ENCODE measurements at regions not wholly inside any gene's neighbourhood (a gene's known extent, or its start where the extent isn't known, plus 50 kb on each side); places are given as distances from the start of the nearest gene placed in this dataset.

DNA sequence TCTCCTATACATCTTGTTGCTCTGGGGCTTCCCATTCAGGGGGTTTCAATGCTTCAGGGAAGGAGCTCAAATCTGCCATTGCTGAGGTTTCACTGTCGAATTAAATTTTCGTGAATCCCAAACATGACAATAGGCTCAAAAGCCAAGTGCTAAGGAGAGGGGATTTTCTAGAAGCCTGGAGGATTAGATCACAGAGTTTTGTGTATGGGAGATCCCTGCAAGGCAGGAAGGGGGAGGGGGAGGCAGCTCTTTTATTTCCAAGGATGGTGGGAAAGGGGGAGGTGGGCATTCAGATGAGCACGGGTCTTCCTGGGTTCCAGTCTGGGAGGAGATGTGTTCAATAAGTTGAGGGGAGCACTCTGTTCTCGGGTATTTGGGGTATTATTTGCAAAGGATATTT, 69.9 kb upstream of the DLG1 start:
- TF ChIP-seq EZH2 (IDR thresholded peaks at IDR 0.05; ENCODE audit: borderline replicate concordance, low read depth, low read length, severe bottlenecking) (no peak), CTCF (IDR thresholded peaks at IDR 0.05; ENCODE audit: borderline replicate concordance, extremely low read depth, low read length, poor library complexity, severe bottlenecking) (no peak)

Data from DND-41 (cell line).